GM10266 (cell line): ENCODE measurements at regions not wholly inside any gene's neighbourhood (a gene's known extent, or its start where the extent isn't known, plus 50 kb on each side); places are given as distances from the start of the nearest gene placed in this dataset.

ENCODE experiments used
- DNase-seq: peaks from one replicate; pipeline ENCODE4 v3.0.0; 2012; ENCODE audit errors: extremely low spot score
- CTCF ChIP-seq: IDR thresholded peaks from 2 replicates; pipeline ENCODE4 v1.5.1; 2012; ENCODE audit warnings: mild to moderate bottlenecking, low read depth; ENCODE audit not compliant: control insufficient read depth, insufficient read depth; ENCODE audit errors: missing control alignments

- no peak for DNase-seq
- no peak for TF ChIP-seq CTCF
Measured at GRCh38 chr6:150711584-150712504, 112.2 kb downstream of the PLEKHG1 start.

GRCh38 chr6:150712505-150713252 lies 113.0 kb downstream of the PLEKHG1 start:
- no peak for DNase-seq
- no peak for TF ChIP-seq CTCF

- no peak for DNase-seq
Measured at GRCh38 chr6:150713487-150713886, 113.8 kb downstream of the PLEKHG1 start.

GRCh38 chr6:150713931-150714330 lies 114.2 kb downstream of the PLEKHG1 start:
- no peak for DNase-seq
- no peak for TF ChIP-seq CTCF

More at GRCh38 chr6:150713487-150713886, 113.8 kb downstream of the PLEKHG1 start:
- TF ChIP-seq CTCF: no peak

- DNase-seq: no peak
Measured at GRCh38 chr6:150715133-150715532, 115.4 kb downstream of the PLEKHG1 start.

GRCh38 chr6:150717419-150717818 lies 117.7 kb downstream of the PLEKHG1 start:
- no peak for DNase-seq
- no peak for TF ChIP-seq CTCF

More at GRCh38 chr6:150715133-150715532, 115.4 kb downstream of the PLEKHG1 start:
- no peak for TF ChIP-seq CTCF

- TF ChIP-seq CTCF: no peak
- no peak for DNase-seq
Measured at GRCh38 chr6:150719099-150719766, 119.5 kb downstream of the PLEKHG1 start.
